ENCODE measurements at regions not wholly inside any gene's neighbourhood (a gene's known extent, or its start where the extent isn't known, plus 50 kb on each side); places are given as distances from the start of the nearest gene placed in this dataset.
"Not testable (repeated sequence)": the region's sequence is repeated elsewhere in the genome, so short reads cannot be mapped to it uniquely, and the experiment has no call there.

DNA sequence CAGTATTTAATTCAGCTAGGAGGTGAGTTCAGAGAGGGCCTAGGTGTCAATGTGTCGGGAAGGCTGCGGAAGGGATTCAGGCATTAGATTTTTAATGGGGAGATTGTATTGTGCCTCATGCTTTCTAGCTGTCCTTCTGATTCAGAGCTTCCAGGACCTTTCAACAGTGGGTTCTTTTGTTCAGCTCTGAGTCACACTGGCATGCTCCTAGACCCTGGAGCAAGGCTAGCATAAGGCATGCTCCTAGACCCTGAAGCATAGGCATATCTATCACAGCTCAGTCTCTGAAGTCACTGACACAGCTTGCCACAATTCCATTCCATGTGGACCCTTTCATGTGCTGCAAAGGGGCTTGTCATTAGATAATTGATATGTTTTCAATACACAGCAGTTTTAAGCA, 396.9 kb downstream of the RAB38 start:
- Histone ChIP-seq H3K4me3 (ENCODE audit: low read length) (no peak overlapping the region), H3K36me3 (ENCODE audit: insufficient read depth, low read length) (no peaks in the 10 kb centered on the region), H3K9me2 (replicated peaks; ENCODE audit: insufficient read depth, low read length) (no peaks in the 10 kb centered on the region), H3K4me1 (ENCODE audit: low read length) (no peaks in the 10 kb centered on the region), H3K79me2 (ENCODE audit: low read length) (no peaks in the 10 kb centered on the region), H3K9me3 (ENCODE audit: low read length) (no peaks in the 10 kb centered on the region), H2AFZ (ENCODE audit: low read length) (no peak overlapping the region), H3K27me3 (ENCODE audit: low read length) (no peaks in the 10 kb centered on the region), H3K27ac (ENCODE audit: low read length) (no peak overlapping the region), H3K9ac (ENCODE audit: low read length) (no peak overlapping the region), H3K4me2 (ENCODE audit: low read depth, low read length, poor library complexity, severe bottlenecking) (no peak overlapping the region), H4K20me1 (ENCODE audit: insufficient read depth, low read depth, low read length) (no peaks in the 10 kb centered on the region)
- DNase-seq: no peak

DNA sequence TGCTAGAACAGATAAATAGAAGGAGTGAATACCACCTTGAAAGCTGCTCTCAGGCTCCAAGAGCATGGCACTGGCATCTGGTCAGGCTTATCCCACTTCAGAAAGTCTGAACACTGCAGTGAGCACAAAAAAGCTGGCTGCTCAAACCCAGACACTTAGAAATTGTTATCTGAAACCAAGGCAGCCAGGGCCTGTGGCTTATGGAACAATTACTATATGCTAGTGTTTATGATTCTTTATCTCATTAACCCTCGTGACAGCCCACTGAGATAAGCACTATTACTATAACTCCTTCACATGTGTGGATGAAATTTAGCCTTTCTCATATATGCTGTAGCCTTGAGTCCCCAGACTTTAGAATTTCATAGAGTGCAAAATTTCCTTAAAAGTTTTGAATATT, 400.2 kb downstream of the RAB38 start:
- Histone ChIP-seq H3K4me1 (ENCODE audit: low read length) (no peaks in the 10 kb centered on the region), H3K4me2 (ENCODE audit: low read depth, low read length, poor library complexity, severe bottlenecking) (no peak overlapping the region), H3K4me3 (ENCODE audit: low read length) (no peak overlapping the region), H3K36me3 (ENCODE audit: insufficient read depth, low read length) (no peaks in the 10 kb centered on the region), H3K9me3 (ENCODE audit: low read length) (no peaks in the 10 kb centered on the region), H3K9me2 (replicated peaks; ENCODE audit: insufficient read depth, low read length) (no peaks in the 10 kb centered on the region), H3K27me3 (ENCODE audit: low read length) (no peaks in the 10 kb centered on the region), H3K79me2 (ENCODE audit: low read length) (no peaks in the 10 kb centered on the region), H4K20me1 (ENCODE audit: insufficient read depth, low read depth, low read length) (no peaks in the 10 kb centered on the region), H3K27ac (ENCODE audit: low read length) (no peak overlapping the region), H2AFZ (ENCODE audit: low read length) (no peak overlapping the region), H3K9ac (ENCODE audit: low read length) (no peak overlapping the region)
- DNase-seq: no peak

DNA sequence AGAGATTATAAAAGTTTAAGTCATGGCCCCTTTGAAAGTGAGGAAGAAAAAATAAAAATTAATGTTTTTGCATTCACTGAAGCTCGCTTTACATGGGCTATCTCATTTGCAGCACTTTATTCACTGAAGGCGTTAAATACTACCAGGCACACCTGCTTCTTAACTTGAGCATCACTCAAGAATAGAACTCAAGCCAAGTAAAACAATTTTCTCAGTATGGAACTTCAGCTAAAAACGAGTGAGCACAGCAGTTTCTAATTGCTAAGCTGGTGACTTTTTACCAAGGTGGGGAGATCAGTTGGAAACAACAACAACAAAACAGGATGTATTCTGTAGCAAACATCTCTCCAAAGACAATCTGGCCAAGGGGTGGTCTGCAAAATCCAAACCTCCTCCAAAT, 405.6 kb downstream of the RAB38 start:
- H3K27me3 ChIP-seq (ENCODE audit: low read length): no peaks in the 10 kb centered on the region
- no peaks in the 10 kb centered on the region for H3K36me3 ChIP-seq (ENCODE audit: insufficient read depth, low read length)
- H3K79me2 ChIP-seq (ENCODE audit: low read length): no peaks in the 10 kb centered on the region
- no peak overlapping the region for H3K27ac ChIP-seq (ENCODE audit: low read length)
- no peak overlapping the region for H2AFZ ChIP-seq (ENCODE audit: low read length)
- no peak overlapping the region for H3K9ac ChIP-seq (ENCODE audit: low read length)
- no peaks in the 10 kb centered on the region for H3K4me1 ChIP-seq (ENCODE audit: low read length)
- no peaks in the 10 kb centered on the region for H3K9me3 ChIP-seq (ENCODE audit: low read length)
- H3K9me2 ChIP-seq (replicated peaks; ENCODE audit: insufficient read depth, low read length): no peaks in the 10 kb centered on the region
- no peak overlapping the region for H3K4me3 ChIP-seq (ENCODE audit: low read length)
- H4K20me1 ChIP-seq (ENCODE audit: insufficient read depth, low read depth, low read length): no peaks in the 10 kb centered on the region
- no peak overlapping the region for H3K4me2 ChIP-seq (ENCODE audit: low read depth, low read length, poor library complexity, severe bottlenecking)
- no peak for DNase-seq

DNA sequence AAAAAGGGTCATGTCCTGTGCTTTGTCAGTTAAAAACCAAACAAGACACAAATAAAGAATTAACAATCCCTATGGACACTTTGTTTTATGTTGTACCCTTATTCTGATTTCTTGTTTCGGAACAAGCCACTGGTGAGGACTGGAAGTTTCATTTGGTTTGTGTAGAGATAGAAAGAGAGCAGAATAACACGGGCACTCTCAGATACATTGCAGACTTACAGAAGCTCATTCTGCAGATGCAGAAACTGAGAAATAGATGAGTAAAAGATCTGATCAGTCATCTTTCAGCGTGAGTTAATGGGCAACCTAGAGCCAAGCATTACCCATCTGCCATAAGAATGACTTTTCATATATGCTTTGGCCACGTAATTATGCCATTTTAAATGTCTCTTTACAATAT, 407.6 kb downstream of the RAB38 start:
- Histone ChIP-seq H4K20me1 (ENCODE audit: insufficient read depth, low read depth, low read length) (no peaks in the 10 kb centered on the region), H2AFZ (ENCODE audit: low read length) (no peak overlapping the region), H3K27me3 (ENCODE audit: low read length) (no peaks in the 10 kb centered on the region), H3K9me2 (replicated peaks; ENCODE audit: insufficient read depth, low read length) (no peaks in the 10 kb centered on the region), H3K9me3 (ENCODE audit: low read length) (no peaks in the 10 kb centered on the region), H3K9ac (ENCODE audit: low read length) (no peak overlapping the region), H3K79me2 (ENCODE audit: low read length) (no peaks in the 10 kb centered on the region), H3K4me1 (ENCODE audit: low read length) (no peaks in the 10 kb centered on the region), H3K4me3 (ENCODE audit: low read length) (no peak overlapping the region), H3K27ac (ENCODE audit: low read length) (no peak overlapping the region), H3K4me2 (ENCODE audit: low read depth, low read length, poor library complexity, severe bottlenecking) (no peak overlapping the region), H3K36me3 (ENCODE audit: insufficient read depth, low read length) (no peaks in the 10 kb centered on the region)
- no peak for DNase-seq

- H3K9me2 ChIP-seq (replicated peaks; ENCODE audit: insufficient read depth, low read length); H3K4me2 ChIP-seq (ENCODE audit: low read depth, low read length, poor library complexity, severe bottlenecking); H3K4me3 ChIP-seq (ENCODE audit: low read length): not testable (repeated sequence)
Observed at GRCh38 chr11:87764075-87764474, 411.2 kb downstream of the RAB38 start.

DNA sequence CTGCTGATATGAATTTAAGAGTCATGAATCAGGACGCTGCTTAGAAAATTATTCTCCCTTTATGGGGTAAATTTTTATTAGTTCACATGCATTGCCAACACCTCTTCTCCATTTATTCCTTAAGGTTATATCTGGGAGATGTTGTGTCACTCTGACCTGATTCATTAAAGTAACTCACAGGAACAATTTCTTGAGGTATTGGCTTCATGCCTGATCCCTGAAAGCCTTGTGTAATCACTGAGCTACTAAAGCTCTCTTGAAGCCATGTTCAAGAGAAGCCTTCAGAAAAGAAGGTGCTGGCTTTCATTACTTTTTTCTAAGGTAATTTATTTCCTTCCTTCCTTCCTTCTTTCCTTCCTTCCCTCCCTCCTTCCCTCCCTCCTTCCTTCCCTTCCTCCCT, 420.6 kb downstream of the RAB38 start:
- H3K9me2 ChIP-seq (replicated peaks; ENCODE audit: insufficient read depth, low read length): no peaks in the 10 kb centered on the region
- H3K4me2 ChIP-seq (ENCODE audit: low read depth, low read length, poor library complexity, severe bottlenecking): no peak overlapping the region
- H3K4me3 ChIP-seq (ENCODE audit: low read length): no peak overlapping the region
- H3K27ac ChIP-seq (ENCODE audit: low read length): no peak overlapping the region
- no peak overlapping the region for H3K9ac ChIP-seq (ENCODE audit: low read length)
- no peaks in the 10 kb centered on the region for H3K79me2 ChIP-seq (ENCODE audit: low read length)
- H3K36me3 ChIP-seq (ENCODE audit: insufficient read depth, low read length): no peaks in the 10 kb centered on the region
- no peak overlapping the region for H2AFZ ChIP-seq (ENCODE audit: low read length)
- H3K27me3 ChIP-seq (ENCODE audit: low read length): 0 out of 2 replicates have a peak, but pooled peaks cover 2% of the 10 kb centered on the region
- no peaks in the 10 kb centered on the region for H3K9me3 ChIP-seq (ENCODE audit: low read length)
- no peak for DNase-seq
- no peaks in the 10 kb centered on the region for H3K4me1 ChIP-seq (ENCODE audit: low read length)
- H4K20me1 ChIP-seq (ENCODE audit: insufficient read depth, low read depth, low read length): no peaks in the 10 kb centered on the region

More at GRCh38 chr11:87764075-87764474, 411.2 kb downstream of the RAB38 start:
- DNase-seq; H3K9ac ChIP-seq (ENCODE audit: low read length); H3K36me3 ChIP-seq (ENCODE audit: insufficient read depth, low read length); H3K27ac ChIP-seq (ENCODE audit: low read length); H3K4me1 ChIP-seq (ENCODE audit: low read length); H4K20me1 ChIP-seq (ENCODE audit: insufficient read depth, low read depth, low read length); H3K9me3 ChIP-seq (ENCODE audit: low read length); H2AFZ ChIP-seq (ENCODE audit: low read length); H3K79me2 ChIP-seq (ENCODE audit: low read length); H3K27me3 ChIP-seq (ENCODE audit: low read length): not testable (repeated sequence)

GRCh38 chr11:87753143-87753542, 422.1 kb downstream of the RAB38 start:
- Histone ChIP-seq H4K20me1 (ENCODE audit: insufficient read depth, low read depth, low read length) (no peaks in the 10 kb centered on the region), H2AFZ (ENCODE audit: low read length) (no peak overlapping the region), H3K9ac (ENCODE audit: low read length) (no peak overlapping the region), H3K27ac (ENCODE audit: low read length) (no peak overlapping the region), H3K36me3 (ENCODE audit: insufficient read depth, low read length) (no peaks in the 10 kb centered on the region), H3K27me3 (ENCODE audit: low read length) (0 out of 2 replicates have a peak, but pooled peaks cover 2% of the 10 kb centered on the region), H3K79me2 (ENCODE audit: low read length) (no peaks in the 10 kb centered on the region), H3K4me2 (ENCODE audit: low read depth, low read length, poor library complexity, severe bottlenecking) (no peak overlapping the region), H3K4me1 (ENCODE audit: low read length) (no peaks in the 10 kb centered on the region), H3K9me3 (ENCODE audit: low read length) (no peaks in the 10 kb centered on the region), H3K9me2 (replicated peaks; ENCODE audit: insufficient read depth, low read length) (no peaks in the 10 kb centered on the region), H3K4me3 (ENCODE audit: low read length) (no peak overlapping the region)
- DNase-seq: no peak

GRCh38 chr11:87743007-87743406, 432.2 kb downstream of the RAB38 start:
- Histone ChIP-seq H3K4me3 (ENCODE audit: low read length) (no peak overlapping the region), H3K79me2 (ENCODE audit: low read length) (no peaks in the 10 kb centered on the region), H3K4me1 (ENCODE audit: low read length) (no peaks in the 10 kb centered on the region; the same call in 1 of the 2 replicates), H3K4me2 (ENCODE audit: low read depth, low read length, poor library complexity, severe bottlenecking) (no peak overlapping the region), H3K27me3 (ENCODE audit: low read length) (0 out of 2 replicates have a peak, but pooled peaks cover 4% of the 10 kb centered on the region), H3K9ac (ENCODE audit: low read length) (no peak overlapping the region), H3K27ac (ENCODE audit: low read length) (no peak overlapping the region), H2AFZ (ENCODE audit: low read length) (no peak overlapping the region), H3K9me3 (ENCODE audit: low read length) (no peaks in the 10 kb centered on the region), H4K20me1 (ENCODE audit: insufficient read depth, low read depth, low read length) (no peaks in the 10 kb centered on the region), H3K9me2 (replicated peaks; ENCODE audit: insufficient read depth, low read length) (no peaks in the 10 kb centered on the region), H3K36me3 (ENCODE audit: insufficient read depth, low read length) (no peaks in the 10 kb centered on the region)
- peak; percentile 77 for DNase-seq

DNA sequence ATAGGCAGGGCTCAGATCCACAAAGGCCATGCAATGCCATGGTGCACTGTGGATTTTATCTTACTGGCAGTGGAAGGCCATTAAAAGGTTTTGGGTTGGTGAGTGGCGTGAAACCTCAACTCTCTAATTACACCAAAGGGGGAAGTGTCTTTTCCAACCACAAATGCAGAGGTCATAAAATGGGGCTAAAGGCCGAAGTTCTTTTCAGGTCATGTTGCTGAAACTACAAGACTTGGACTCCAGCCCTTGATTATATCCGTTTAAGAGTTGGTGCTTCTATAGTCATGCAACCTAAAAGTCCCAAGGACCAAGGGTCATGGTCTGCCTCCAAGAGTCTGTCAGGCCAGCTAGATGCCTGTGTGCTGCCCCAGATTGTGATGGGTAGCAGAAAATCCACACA, 434.3 kb downstream of the RAB38 start:
- Histone ChIP-seq H3K4me2 (ENCODE audit: low read depth, low read length, poor library complexity, severe bottlenecking) (no peak overlapping the region), H3K9ac (ENCODE audit: low read length) (no peak overlapping the region), H3K9me2 (replicated peaks; ENCODE audit: insufficient read depth, low read length) (no peaks in the 10 kb centered on the region), H3K4me3 (ENCODE audit: low read length) (no peak overlapping the region), H3K27ac (ENCODE audit: low read length) (no peak overlapping the region), H2AFZ (ENCODE audit: low read length) (no peak overlapping the region), H3K9me3 (ENCODE audit: low read length) (no peaks in the 10 kb centered on the region), H3K27me3 (ENCODE audit: low read length) (0 out of 2 replicates have a peak, but pooled peaks cover 4% of the 10 kb centered on the region), H4K20me1 (ENCODE audit: insufficient read depth, low read depth, low read length) (no peaks in the 10 kb centered on the region), H3K4me1 (ENCODE audit: low read length) (no peaks in the 10 kb centered on the region; the same call in 1 of the 2 replicates), H3K36me3 (ENCODE audit: insufficient read depth, low read length) (no peaks in the 10 kb centered on the region), H3K79me2 (ENCODE audit: low read length) (no peaks in the 10 kb centered on the region)
- DNase-seq: no peak
